ENCODE measurements at regions not wholly inside any gene's neighbourhood (a gene's known extent, or its start where the extent isn't known, plus 50 kb on each side); places are given as distances from the start of the nearest gene placed in this dataset.
A peak's percentile ranks its signal among the peaks of the same experiment; 100 is the strongest.

GRCh38 chr2:236661762-236662110 is 92.1 kb downstream of the ACKR3 start:
- no peak for TF ChIP-seq CTCF (IDR thresholded peaks at IDR 0.05)
- DNase-seq (ENCODE audit: low spot score) (no peak), ATAC-seq (ENCODE audit: low FRiP score) (no peak)

- no peak for ATAC-seq (ENCODE audit: low FRiP score)
- no peak for DNase-seq (ENCODE audit: low spot score)
- no peak for TF ChIP-seq CTCF (IDR thresholded peaks at IDR 0.05)
These were observed 92.9 kb downstream of the ACKR3 start for GRCh38 chr2:236662231-236663185.

- DNase-seq (ENCODE audit: low spot score) (no peak), ATAC-seq (ENCODE audit: low FRiP score) (peak; percentile 73)
- TF ChIP-seq CTCF (IDR thresholded peaks at IDR 0.05), result no peak
These were observed 93.9 kb downstream of the ACKR3 start for GRCh38 chr2:236663287-236664101.

GRCh38 chr2:236664136-236664535 is 94.5 kb downstream of the ACKR3 start:
- ATAC-seq (ENCODE audit: low FRiP score) (no peak), DNase-seq (ENCODE audit: low spot score) (no peak)
- no peak for TF ChIP-seq CTCF (IDR thresholded peaks at IDR 0.05)

- DNase-seq (ENCODE audit: low spot score), result no peak
- no peak for TF ChIP-seq CTCF (IDR thresholded peaks at IDR 0.05)
- ATAC-seq (ENCODE audit: low FRiP score), result no peak
These were observed 95.5 kb downstream of the ACKR3 start for GRCh38 chr2:236665101-236665500.

- no peak for ATAC-seq (ENCODE audit: low FRiP score)
- TF ChIP-seq CTCF (IDR thresholded peaks at IDR 0.05), result no peak
- no peak for DNase-seq (ENCODE audit: low spot score)
These were observed 96.0 kb downstream of the ACKR3 start for GRCh38 chr2:236665572-236666118.
